Fibroblast of gingiva (primary cell): ENCODE measurements at regions not wholly inside any gene's neighbourhood (a gene's known extent, or its start where the extent isn't known, plus 50 kb on each side); places are given as distances from the start of the nearest gene placed in this dataset.
A peak's percentile ranks its signal among the peaks of the same experiment; 100 is the strongest.
"Not testable (repeated sequence)": the region's sequence is repeated elsewhere in the genome, so short reads cannot be mapped to it uniquely, and the experiment has no call there.

ENCODE experiments used
- DNase-seq: peaks from one replicate; pipeline ENCODE4 v3.0.0-alpha.2; 2011; ENCODE audit warnings: low read depth

DNA sequence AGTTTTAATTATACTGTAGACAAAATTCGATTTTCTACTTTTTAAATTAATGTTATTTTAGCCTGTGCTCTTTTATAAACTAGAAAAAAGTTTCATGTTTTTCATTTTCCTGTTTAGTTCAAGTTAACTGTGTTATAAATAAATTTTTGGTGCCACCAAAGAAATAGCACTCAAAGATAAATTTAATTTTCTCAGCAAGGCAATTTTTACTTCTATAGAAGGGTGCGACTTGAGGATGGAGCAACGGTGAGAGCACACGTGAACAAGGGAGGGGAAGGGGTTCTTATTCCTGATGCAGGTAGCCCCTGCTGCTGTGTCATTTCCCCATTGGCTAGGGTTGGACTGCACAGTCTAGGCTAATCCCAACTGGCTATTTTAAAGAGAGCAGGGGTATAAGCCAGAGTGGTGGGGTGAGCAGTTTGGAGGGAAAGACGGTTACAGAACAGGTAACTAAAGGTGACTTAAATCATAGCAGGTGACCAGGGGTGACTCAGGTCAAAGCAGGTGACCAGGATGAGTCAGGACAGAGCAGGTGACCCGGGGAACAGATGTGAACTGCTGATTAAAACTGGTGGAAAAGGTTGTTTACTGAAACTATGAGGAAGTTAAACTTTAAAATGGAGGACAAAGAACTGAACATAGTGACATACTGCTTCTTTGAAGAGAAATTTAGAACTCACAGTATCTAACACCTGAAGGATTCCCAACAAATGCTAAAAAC, 104.6 kb upstream of the GPBP1 start:
- DNase-seq = no peak

DNA sequence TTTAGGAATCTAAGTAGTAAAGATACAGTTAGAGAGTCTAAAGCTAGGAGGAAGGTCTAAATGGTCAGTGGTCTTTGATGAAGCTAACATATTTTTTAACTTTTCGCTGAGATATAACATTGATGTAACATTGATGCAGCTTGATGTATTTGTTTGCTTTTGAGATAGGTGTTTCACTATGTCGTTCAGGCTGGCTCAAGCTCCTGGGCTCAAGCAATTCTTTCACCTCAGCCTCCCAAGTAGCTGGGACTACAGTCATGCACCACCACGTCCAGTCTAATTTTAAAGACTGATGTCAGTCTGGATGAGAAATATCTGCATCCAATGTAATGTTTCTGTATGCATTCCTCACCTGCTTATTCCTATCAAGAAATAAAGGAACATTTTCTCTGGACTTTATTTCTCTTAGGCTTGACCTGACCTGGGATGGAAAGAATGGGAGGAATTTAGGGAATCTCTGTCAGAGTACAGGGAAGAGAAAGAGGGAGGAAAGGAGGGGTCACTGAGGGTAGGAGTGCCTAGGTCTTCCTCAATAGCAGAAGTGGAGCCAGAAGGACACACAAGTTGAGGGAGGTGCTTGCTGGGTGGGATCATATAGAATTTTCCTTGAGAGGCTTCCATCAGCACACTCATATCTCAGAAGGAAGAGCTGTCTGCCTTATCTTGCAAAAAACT, 101.5 kb upstream of the GPBP1 start:
- DNase-seq = no peak

GRCh38 chr5:57082441-57083067, 91.3 kb upstream of the GPBP1 start:
- DNase-seq = no peak

GRCh38 chr5:57085306-57086081, 88.4 kb upstream of the GPBP1 start:
- DNase-seq = no peak

DNA sequence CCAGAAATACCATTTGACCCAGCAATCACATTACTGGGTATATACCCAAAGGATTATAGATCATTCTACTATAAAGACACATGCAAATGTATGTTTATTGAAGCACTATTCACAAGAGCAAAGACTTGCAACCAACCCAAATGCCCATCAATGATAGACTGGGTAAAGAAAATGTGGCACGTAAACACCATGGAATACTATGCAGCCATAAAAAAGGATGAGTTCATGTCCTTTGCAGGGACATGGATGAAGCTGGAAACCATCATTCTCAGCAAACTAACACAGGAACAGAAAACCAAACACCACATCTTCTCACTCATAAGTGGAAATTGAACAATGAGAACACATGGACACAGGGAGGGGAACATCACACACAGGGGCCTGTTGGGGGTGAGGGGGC, 85.9 kb upstream of the GPBP1 start:
- not testable (repeated sequence) for DNase-seq

GRCh38 chr5:57094753-57095683, 78.8 kb upstream of the GPBP1 start:
- DNase-seq = no peak

DNA sequence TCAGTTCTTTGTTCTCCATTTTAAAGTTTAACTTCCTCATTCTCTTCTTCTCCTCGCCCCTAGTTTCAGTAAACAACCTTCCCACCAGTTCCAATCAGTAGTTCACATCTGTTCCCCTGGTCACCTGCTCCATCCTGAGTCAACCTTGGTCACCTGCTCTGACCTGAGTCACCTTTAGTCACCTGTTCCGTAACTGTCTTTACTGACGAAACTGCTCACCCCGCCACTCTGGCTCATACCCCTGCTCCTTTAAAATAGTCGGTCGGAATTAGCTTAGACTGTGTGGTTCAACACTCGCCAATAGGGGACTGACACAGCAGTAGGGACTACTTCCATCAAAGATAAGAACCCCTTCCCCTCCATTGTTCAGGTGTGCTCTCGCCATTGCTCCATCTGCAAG, 76.3 kb upstream of the GPBP1 start:
- no peak for DNase-seq

- no peak for DNase-seq
These were observed 71.5 kb upstream of the GPBP1 start for GRCh38 chr5:57102189-57102904.

- no peak for DNase-seq
These were observed 71.0 kb upstream of the GPBP1 start for GRCh38 chr5:57102905-57103255.

DNA sequence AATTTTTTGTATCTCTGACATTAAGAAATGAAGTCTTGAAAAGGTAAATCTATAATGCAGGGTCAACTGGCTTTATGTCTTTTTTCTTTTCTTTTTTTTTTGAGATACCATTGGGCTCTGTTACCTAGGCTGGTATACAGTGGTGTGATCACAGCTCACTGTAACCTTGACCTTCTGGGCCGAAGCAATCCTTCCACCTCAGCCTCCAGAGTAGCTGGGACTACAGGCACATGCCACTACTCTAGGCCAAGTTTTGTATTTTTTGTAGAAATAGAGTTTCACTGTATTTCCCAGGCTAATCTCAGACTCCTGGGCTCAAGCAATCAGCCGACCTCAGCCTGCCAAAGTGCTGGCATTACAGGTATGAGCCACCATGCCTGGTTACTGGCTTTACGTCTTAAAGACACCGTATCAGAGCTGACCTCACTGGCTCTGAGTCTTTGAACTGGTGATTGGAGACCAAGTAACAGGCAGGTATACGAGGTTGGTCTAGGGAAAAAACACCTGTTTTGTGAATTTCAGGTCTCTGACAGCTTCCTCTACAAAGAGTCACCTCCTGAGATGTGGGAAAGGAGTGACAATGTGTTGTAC, 70.4 kb upstream of the GPBP1 start:
- no peak for DNase-seq

GRCh38 chr5:57106661-57107060, 67.2 kb upstream of the GPBP1 start:
- DNase-seq = no peak

GRCh38 chr5:57111993-57112392, 61.9 kb upstream of the GPBP1 start:
- DNase-seq = no peak

DNA sequence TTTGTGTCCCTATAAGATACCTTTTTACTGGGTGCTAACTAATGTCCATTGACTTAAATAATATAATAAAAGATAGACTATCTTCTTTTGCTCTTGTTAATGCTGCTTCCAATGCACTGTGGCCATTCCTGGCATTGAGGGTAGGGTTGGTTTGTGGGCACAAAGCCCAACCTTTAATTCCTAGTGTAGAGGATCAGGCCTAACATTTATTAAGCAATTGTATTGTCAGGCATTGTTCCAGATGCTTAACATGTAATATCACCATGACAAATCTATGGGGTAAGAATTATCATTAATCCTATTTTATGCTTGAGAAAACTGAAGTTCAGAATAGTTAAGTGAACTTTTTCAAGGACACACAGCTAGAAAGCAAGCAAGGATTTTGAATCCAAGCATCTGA, 60.4 kb upstream of the GPBP1 start:
- DNase-seq = peak; percentile 24

GRCh38 chr5:57117596-57117995, 56.3 kb upstream of the GPBP1 start:
- no peak for DNase-seq

DNA sequence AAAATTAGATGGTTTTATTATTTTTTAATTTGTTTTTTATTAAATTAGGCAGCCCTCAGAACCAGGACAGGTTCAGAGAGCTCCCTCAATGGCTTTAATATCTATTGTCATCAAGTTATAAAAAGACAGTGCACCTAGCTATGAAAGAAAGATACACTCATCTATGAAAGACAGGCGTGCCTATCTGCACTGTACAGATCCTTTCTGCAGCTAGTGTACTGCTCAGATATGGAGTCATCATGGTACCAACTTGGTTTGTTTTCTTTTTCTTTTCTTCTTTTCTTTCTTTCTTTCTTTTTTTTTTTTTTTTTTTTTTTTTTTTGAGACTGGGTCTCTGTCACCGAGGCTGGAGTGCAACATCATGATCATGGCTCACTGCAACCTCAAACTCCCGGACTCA, 54.8 kb upstream of the GPBP1 start:
- DNase-seq = no peak

GRCh38 chr5:57124014-57124413, 49.8 kb upstream of the GPBP1 start:
- DNase-seq = no peak
